ENCODE measurements at regions not wholly inside any gene's neighbourhood (a gene's known extent, or its start where the extent isn't known, plus 50 kb on each side); places are given as distances from the start of the nearest gene placed in this dataset.

DNA sequence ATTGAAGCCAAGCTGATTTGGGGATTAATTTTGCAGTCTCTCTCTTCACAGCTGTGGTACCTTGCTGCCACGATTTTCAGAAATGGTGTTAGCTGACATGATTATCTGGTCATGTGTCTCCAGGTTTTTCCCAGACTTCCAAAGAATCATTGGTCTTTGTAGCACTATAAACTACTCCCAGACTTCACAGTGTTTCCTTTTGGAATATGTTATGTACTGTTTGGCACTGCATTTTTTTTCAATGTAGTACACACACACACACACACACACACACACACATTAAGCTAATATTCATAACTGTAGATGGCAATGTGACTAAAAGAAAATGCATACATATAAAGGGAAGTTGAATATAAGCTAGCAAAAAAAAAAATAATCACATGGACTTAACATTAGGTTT is 856.6 kb upstream of the SPRY2 start:
- H3K79me2 ChIP-seq (replicated peaks; ENCODE audit: insufficient read depth): no peaks in the 10 kb centered on the region
- no peak overlapping the region for H3K27ac Mint-ChIP-seq

More for the DNA sequence above, 856.6 kb upstream of the SPRY2 start:
- peaks cover 28% of the 10 kb centered on the region for H3K9me3 Mint-ChIP-seq
- Histone ChIP-seq H4K20me1 (replicated peaks; ENCODE audit: insufficient read depth) (no peaks in the 10 kb centered on the region), H3K9me2 (ENCODE audit: insufficient read depth) (peaks cover 4% of the 10 kb centered on the region; the same call in 1 of the 2 replicates), H3K4me1 (ENCODE audit: insufficient read depth) (no peaks in the 10 kb centered on the region), H3K27ac (ENCODE audit: low read depth) (no peak overlapping the region), H3F3A (replicated peaks; ENCODE audit: low read depth) (no peaks in the 10 kb centered on the region), H3K27me3 (ENCODE audit: insufficient read depth) (no peaks in the 10 kb centered on the region), H3K4me3 (no peak overlapping the region), H3K36me3 (ENCODE audit: insufficient read depth) (no peaks in the 10 kb centered on the region), H3K4me2 (no peak overlapping the region), H2AFZ (no peak overlapping the region)
- DNase-seq (ENCODE audit: low spot score) (no peak), ATAC-seq (no peak)
- peaks cover 16% of the 10 kb centered on the region; the same call in 2 of the 3 replicates for H3K36me3 Mint-ChIP-seq (ENCODE audit: low read depth)
- H3K27me3 Mint-ChIP-seq (ENCODE audit: insufficient read depth, low read depth, poor library complexity): no peaks in the 10 kb centered on the region
- no peak overlapping the region for H3K4me3 Mint-ChIP-seq
- TF ChIP-seq EZH2phosphoT487 (IDR thresholded peaks at IDR 0.05; ENCODE audit: unreplicated experiment) (no peak), NANOG (IDR thresholded peaks at IDR 0.05; ENCODE audit: borderline replicate concordance) (no peak), CTCF (conservative IDR thresholded peaks at IDR 0.05; ENCODE audit: low read depth in 2 of 2) (no peak), JUNB (IDR thresholded peaks at IDR 0.05; ENCODE audit: unreplicated experiment) (no peak), STAT1 (IDR thresholded peaks at IDR 0.05; ENCODE audit: unreplicated experiment) (no peak), EZH2 (IDR thresholded peaks at IDR 0.05; ENCODE audit: low read depth, unreplicated experiment) (no peak), ZNF114 (CRISPR knock-in tag; IDR thresholded peaks at IDR 0.05) (no peak), REST (IDR thresholded peaks at IDR 0.05; ENCODE audit: unreplicated experiment) (no peak), ZNF331 (CRISPR knock-in tag; IDR thresholded peaks at IDR 0.05; ENCODE audit: low read depth) (no peak), POLR2AphosphoS5 (IDR thresholded peaks at IDR 0.05; ENCODE audit: low read depth) (no peak)
- H3K4me1 Mint-ChIP-seq: no peaks in the 10 kb centered on the region
